GM18867 (cell line): ENCODE measurements at regions not wholly inside any gene's neighbourhood (a gene's known extent, or its start where the extent isn't known, plus 50 kb on each side); places are given as distances from the start of the nearest gene placed in this dataset.

Experiments used
- ATAC-seq: cut with Tn5 transposase; IDR thresholded peaks from one replicate; pipeline ENCODE4 v1.9.1; 2021; ENCODE audit warnings: mild to moderate bottlenecking, moderate library complexity; ENCODE audit not compliant: unreplicated experiment

DNA sequence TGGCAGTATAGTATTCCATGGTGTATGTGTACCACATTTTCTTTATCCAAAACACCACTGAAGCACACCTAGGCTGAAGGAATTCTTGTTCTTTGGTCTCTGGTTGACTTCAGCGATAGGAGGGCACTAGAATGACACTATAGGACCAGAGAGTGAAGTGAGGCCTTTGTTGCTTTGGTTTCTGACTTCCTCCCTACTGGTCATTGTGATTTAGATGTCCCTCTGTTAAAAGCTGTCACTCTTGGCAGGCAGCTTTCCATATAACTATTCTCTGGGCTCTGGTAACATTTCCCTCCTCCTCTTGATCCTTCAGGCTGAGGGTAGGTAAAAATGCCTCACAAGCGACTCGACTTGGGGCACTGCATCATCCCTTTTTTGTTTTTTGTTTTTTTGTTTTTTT, 236.3 kb downstream of the MAFB start:
- no peak for ATAC-seq

DNA sequence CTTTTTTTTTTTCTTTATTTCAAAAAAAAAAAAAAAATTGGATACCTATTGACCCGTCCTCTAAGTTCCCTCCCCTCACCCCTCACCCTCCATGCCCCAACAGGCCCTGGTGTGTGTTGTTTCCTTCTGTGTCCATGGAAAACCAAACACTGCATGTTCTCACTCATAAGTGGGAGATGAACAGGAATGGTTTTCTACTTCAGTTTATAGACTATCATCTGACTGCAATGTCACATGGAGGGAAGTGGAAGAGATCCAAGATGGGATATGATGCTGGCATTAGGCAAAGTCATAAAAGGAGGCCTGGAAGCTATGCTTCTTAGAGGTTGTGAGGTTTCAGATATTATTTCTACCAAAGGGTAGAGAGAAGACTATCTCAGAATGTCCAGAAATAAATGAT, 237.5 kb downstream of the MAFB start:
- no peak for ATAC-seq

DNA sequence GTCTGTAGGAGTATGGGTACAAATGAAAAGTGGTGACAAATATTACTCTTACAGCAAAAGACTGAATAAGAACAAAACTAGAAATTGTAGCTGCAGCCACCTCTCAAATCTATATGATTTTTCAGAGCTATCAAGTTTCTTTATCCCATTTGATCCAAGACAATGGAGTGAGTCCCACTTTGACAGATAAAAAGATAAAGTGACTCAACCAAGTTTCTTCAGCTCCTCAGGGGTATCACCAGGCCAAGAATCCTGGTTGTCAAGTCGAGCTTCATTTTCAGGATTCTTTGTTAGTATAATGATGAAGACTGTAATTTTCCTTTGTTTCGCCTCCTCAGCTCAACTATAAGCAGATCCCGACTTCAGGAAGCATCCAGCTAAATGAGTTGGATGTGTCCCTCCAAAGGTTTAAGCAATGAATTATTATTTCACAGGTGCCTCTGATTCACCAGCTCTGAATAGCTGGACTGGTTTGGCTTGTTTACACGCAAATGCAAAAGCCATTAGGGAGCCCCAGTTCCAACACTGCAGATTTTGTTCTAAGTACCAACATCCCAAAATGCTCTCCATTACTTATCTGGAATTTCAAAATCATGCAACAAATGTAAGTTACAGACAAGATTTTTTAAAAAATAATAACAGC, 238.9 kb downstream of the MAFB start:
- ATAC-seq: no peak

DNA sequence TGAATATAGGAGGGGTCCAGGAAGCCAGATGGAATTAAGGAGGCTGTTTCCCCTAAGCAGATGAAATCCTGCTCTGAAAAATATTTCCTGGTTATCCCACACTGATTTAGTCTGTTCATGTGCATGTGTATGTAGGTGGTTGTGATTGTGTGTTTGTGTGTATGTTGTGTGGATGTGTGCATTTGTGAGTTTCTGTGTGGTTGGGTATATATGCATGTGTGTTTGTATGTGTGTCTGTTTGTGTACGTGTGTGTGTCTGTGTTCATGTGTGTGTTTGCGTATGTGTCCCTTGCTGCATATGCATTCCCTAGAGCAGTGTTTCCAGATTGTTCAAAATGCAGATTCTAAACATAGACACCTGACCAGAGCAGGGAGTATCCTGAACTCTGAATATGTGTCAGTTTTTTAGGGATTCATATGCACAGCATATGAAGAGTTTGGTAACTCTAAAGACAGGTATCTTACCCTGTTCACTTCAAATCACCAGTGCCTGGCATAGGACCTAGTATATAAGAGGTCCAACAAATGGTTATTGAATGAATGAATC, 239.8 kb downstream of the MAFB start:
- no peak for ATAC-seq

DNA sequence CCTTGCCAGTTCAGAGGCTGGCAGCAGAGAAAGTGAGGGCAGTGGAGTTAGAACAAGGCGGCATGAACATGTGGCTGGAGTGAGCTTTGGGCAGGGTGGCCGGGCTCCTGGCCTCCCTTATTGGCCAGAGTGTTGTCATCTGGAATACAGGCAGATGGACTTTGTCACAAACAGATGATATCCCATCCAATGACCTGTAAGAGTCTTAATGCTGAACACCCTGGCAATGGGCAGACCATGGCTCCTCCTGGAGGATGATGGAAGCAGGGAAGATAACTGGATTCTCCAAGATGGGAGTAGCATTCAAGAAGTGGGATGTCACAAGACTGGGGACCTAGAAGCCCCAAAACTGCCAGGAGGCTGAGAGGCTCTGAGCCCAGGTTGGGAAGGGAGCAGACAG, 242.1 kb downstream of the MAFB start:
- ATAC-seq: no peak

DNA sequence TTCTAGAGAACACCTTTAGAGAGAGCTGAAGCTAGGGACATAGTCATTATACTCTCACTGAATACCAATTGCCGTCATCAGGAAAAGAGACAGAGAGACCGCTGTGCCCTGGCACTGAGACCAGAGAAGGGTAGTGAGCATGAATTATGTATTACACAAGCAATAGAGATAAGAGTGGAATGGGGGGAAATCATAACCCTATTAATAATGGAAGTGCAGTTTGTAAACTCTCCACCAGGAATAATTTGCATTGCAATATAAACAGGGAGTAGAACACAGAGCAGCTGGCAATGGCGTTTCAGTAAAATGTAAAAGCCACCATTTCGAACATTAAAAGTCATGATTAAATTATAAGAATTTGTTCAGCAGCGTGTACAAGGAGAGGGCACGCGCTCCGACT, 244.5 kb downstream of the MAFB start:
- ATAC-seq: no peak

DNA sequence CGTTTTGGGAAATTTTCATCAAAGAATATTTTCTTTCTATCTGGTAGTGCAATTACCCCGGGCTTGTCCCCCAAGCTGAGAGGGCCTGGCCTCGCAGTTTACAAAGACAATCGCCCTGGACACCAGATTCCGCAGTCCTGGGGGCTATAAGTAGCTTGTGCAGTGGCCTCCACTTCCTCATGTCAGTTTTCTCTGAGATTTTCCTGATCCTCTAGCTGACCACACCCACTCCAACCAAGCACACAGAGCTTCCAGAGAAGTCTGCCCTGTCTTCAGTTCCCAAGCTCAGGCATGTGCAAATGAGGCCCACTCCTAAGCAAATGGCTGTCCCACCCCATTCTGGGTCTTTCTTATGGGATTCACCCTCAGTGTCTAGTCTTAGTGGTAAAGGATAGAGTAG, 245.3 kb downstream of the MAFB start:
- ATAC-seq: no peak

DNA sequence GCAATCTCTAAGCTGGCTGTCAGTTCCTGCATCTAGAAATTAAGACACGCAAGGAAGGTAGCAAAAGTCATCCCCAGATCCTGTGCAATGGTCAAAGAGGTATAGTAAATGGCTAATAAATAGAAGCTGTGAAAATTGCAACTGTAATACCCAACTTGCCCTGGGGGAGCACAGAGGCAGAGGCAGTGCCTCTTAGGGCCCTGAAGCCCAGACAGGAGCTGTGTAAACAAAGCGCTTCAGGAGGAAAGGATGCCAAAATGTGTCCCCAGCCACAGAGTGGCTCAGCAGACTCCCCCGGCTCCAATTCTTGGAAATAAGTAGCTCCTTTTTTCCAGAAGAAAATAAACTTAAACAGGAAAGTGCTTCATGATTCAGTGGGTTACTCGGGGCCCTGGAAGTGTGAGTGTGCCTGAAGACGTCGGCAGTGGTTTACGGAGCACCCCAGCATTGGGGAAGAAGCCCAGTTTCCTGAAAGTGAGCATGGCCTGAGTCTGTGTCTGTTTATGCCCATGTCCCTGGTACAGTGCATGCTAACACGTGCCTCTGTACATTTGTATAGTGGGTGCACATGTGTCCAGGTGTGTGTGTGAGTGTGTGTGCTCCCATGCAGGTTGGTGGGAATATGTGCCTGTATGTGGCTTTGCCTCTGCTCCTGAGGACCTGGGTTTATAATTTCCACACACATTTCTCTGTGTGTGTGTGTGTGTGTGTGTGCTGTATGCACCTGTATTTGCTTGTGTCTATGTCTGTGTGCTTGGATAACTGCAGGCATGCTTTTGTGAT, 246.7 kb downstream of the MAFB start:
- no peak for ATAC-seq

DNA sequence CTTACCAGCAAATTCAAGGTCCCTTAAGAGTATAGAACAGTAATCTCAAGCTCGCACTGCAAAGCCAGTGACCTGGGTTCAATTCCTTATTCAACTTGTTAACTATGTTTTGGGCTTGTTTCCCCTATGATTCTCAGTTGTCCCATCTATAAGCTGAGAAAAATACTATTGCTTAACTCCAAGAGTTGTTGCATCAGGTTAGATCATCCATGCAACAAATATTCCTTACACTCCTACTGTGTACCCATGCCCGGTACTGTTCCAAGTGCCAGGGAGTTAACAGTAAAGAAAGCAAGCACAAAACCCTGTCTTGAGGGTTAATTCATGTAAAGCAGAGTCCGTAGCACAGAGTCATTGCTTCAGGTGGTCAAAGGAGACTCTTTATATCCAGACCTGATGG, 247.3 kb downstream of the MAFB start:
- ATAC-seq: no peak

DNA sequence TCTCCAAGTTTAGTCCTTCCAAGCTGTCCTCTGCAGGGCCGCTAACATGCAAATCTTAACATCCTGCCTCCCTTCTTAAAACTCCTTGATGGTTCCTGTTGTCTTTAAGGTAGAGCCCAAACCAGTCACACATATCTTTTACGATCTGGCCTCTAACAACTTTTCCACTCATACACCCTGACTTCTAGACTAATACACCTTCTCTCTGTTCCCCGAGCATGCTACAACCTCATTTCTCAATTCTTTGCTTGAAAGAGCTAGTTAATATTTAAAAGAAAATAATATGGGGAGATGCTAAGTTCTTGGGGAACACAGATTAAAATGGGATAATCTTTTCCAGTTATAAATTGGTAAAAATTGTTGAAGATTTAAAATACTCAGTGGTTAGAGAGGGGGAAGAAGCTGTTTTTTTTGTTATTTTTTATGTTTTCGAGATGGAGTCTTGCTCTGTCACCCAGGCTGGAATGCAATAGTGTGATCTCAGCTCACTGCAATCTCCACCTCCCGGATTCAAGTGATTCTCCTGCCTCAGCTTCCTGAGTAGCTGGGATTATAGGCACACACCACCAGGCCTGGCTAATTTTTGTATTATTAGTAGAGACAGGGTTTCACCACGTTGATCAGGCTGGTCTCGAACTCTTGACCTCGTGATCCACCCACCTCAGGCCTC, 250.7 kb downstream of the MAFB start:
- ATAC-seq: no peak

DNA sequence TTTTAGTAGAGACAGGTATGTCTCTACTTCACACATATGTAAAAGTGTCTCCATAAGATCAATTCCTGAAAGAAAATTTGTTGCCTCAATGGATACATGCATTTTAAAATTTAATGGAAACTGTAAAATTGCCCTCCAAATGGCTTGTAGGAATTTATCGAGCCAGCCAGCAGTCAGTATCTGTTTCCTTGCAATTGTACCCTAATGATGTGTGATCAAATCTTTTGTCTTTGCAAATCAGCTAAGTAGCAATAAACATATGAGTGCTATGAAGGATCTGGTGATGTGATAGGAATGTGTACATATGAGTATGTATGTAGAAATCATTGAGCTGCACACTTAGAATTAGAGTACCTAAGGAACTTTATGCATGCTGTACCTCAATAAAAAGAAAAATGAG, 253.0 kb downstream of the MAFB start:
- no peak for ATAC-seq

DNA sequence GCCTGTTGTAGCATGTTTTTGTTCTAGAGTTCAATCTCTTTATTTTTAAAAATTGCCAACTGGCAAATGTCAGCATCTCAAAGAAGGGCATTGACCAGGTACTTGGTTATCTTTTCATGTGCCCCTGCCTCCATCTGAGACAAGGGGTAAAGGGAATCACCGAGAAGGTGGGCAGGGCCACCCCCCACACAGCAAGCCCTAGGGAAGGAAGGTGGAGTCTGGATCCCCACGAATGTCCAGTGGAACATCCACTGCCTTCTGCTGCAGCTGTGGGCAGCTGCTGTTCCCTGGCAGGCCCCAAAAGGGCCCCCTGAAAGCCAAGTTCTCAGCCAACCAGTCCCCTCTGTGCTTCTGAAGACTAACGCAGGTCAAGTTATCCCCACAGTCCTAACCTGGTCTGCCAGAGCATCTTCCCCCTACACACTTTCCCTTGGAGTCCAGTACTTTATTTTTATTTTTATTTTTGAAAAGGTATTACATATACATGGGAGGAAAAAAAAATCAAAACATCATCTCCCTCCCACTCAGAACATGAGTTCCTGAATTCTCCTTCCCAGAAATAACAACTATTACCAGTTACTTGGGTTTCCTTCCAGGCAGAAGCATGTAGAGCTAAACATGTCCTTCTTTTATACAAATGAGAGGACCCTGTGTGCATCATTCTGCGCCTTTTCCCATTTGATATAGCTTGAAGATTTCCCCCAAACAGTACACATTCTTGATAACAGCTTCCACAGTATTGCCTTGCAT, 253.7 kb downstream of the MAFB start:
- ATAC-seq: no peak

DNA sequence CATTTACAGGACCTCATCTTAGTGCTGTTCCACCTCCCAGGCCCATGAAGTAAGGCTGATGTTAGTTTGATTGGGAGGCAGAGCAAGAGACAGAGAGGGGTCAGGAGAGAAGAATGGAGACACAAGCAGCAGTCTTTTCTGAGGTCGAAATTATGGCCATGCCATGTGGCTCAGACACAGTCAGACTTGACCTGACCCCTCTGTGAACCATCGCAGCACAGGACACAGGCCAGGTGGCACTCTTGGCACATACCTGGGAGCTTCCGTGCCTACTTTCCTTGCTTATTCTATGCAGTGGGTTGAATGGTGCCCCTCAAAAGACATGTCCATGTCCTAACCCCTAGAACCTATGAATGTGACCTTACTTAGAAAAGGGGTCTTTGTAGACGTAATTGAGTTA, 254.9 kb downstream of the MAFB start:
- ATAC-seq: no peak

DNA sequence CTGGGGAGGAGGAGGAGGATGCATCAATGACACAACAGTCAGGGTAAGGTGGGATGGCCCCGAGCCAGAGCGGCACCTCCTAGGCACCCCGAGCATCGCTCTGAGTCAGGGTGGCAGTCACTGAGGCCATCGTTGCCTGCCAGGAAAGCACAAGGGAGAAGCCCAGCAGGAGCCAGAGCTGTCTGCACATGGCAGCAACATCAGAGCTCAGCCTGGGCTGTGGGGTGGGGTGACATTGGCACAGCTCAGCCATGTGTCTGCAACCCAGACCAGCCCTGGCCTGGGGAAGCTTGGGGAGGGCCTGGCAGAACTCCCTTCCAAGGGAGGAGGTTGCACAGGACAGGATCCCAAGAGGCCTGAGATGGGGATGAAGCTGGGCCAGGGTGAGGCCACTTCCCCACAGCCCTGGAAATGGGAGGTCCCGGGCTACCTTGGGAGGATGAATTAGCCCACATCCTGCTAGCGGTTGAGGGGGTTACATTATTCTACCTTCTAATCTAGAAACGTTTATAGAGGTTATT, 255.6 kb downstream of the MAFB start:
- no peak for ATAC-seq

DNA sequence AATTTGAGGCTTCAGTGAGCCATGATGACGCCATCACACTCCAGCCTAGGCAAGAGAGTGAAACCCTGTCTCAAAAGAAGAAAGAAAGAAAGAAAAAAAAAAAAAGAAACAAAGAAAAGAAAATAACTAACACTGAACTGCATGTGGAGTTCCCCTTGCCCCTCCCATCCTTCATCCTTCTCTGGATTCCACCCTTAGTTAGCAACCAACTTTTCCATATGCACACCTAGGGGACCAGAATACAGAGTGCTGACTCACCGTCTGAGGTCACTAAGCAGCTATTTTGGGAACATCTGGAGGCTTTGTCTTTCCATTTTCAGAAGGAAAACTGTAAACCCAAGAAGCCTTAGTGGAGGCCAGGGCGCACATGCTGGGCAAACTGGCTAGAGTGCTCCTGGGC, 257.4 kb downstream of the MAFB start:
- ATAC-seq: no peak

DNA sequence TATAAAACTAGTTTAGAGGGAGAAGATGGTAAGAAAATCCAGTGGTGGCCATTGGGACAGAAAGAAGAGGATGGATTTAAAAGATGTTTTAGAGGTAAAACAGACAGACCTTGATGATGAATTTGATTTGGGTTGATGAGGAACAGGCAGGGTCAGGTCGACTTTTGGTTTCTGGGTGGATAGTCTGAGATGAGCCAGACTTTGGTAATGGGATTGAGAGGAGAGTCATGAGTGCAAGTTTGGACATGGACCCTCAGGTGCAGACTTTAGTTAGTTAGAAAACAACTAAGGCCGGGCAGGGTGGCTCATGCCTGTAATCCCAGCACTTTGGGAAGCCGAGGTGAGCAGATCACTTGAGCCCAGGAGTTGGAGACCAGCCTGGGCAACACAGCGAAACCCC, 257.9 kb downstream of the MAFB start:
- no peak for ATAC-seq

DNA sequence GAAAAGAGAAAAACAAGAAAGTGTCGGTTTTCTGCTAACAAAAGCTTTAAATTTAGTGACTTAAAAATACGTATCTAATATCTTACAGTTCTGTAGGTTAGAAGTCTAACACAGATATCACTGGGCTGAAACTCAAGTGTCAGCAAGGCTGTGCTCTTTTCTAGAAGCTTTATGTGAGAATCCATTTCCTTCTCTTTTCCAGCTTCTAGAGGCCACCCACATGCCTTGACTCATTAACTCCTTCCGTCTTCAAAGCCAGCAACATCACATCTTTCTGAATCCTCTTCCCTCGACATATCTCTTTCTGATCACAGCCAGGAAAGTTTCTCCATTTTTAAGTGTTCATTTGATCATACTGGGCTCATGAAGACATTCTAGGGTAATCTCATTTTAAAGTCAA, 262.0 kb downstream of the MAFB start:
- ATAC-seq: no peak

DNA sequence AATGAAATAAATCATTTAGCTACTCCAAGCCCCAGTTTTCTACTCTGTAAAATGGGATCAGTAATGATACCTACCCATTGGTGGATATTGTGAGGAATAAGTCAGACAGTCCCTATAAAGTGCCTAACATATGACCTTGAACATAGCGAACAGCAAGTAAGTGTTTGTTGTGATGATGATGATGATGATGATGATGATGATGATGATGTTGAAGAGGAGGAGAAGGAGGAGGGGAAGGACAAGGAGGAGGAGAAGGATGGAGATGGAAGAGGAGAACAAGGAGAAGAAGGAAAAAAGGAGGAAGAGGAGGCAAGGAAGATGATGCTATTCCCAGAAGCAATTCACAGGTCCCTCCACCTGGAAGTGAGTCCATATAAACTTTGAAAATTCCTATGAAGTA, 264.3 kb downstream of the MAFB start:
- no peak for ATAC-seq

DNA sequence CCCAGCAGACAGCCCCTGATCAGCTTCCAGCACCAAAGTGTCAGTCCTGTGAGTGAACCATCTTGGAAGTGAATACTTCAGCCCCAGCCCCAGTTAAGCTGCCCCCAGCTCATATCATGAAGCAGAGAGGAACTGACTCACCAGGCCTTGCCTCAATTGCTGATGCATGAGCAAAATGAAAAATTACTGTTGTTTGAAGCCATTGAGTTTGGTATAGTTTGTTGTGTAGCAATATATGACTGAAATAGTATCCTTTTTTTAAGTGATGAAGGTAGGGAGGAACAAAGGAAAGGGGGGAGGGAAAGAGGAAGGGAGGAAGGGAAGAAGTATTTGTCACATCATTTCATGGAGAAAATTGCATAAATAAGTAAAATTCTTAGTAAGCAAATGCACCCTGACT, 266.4 kb downstream of the MAFB start:
- no peak for ATAC-seq

DNA sequence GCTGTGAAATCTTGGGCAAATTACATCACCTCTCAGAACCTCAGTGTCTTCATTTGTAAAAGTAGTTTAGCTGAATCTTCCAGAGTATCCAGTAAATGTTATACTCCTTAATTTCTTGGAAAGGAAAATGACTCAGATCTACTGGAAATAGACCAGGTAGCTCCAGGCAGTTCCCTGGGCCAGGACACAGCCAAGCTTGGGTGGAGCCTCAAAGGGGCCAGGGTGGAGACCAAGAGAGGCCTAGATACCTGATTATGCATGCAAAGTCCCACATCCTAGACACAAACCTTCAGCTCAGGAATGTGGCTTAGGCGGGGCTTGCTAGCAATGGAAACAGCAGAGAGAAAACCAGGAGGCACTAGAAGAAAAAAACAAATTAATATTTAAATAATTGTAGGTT, 272.8 kb downstream of the MAFB start:
- ATAC-seq: no peak
